Caco-2 (cell line): ENCODE measurements at regions not wholly inside any gene's neighbourhood (a gene's known extent, or its start where the extent isn't known, plus 50 kb on each side); places are given as distances from the start of the nearest gene placed in this dataset.

Experiments used
- BruUV-seq: library from RNA; stranded (reverse); fragments of 400-500 nt; replicated peaks from 2 replicates; lab custom pipeline; 2021; lab: Mats Ljungman, UMichigan
- CTCF ChIA-PET: fragments of 300-600 bp; sonication (Branson Sonifier 250); formaldehyde crosslinking; loops from one replicate; lab custom pipeline; 2022; ENCODE audit warnings: antibody characterized with exemption; lab: Charles Lee
- POLR2A ChIA-PET: fragments of 300-600 bp; sonication (Branson Sonifier 250); formaldehyde crosslinking; loops from one replicate; lab custom pipeline; 2022; ENCODE audit warnings: antibody characterized with exemption; lab: Charles Lee
- DNase-seq, 2 experiments: peaks; one replicate each; pipeline versions ENCODE4 v3.0.0 to v3.0.0-alpha.2; 2020 to 2022
- H3K27me3 ChIP-seq: replicated peaks from 2 replicates; pipeline ENCODE4 v1.6.0; 2011; ENCODE audit warnings: low read length; ENCODE audit not compliant: control insufficient read depth, insufficient read depth
- H3K36me3 ChIP-seq: 2 replicates; pipeline ENCODE4 v1.5.1; 2011; ENCODE audit warnings: low read length; ENCODE audit not compliant: control insufficient read depth, insufficient read depth
- H3K4me1 ChIP-seq: fragments of 250-450 bp; sonication (Bioruptor Pico); 2 replicates; pipeline ENCODE4 v1.5.1; 2020; ENCODE audit warnings: mild to moderate bottlenecking
- H3K4me3 ChIP-seq: 2 replicates; pipeline ENCODE4 v1.5.1; 2011; ENCODE audit warnings: low read depth, mild to moderate bottlenecking, control low read depth, low read length
- H3K9me3 ChIP-seq: fragments of 250-450 bp; sonication (Bioruptor Pico); 2 replicates; pipeline ENCODE4 v1.5.1; 2020; ENCODE audit warnings: mild to moderate bottlenecking, moderate library complexity
- H3K27ac Mint-ChIP-seq: one replicate; pipeline ENCODE4 v1.8.0; 2022; ENCODE audit warnings: mixed read lengths; ENCODE audit not compliant: unreplicated experiment
- H3K27me3 Mint-ChIP-seq: one replicate; pipeline ENCODE4 v1.8.0; 2022; ENCODE audit warnings: mixed read lengths; ENCODE audit not compliant: insufficient read depth, unreplicated experiment
- H3K36me3 Mint-ChIP-seq: one replicate; pipeline ENCODE4 v1.8.0; 2022; ENCODE audit warnings: mild to moderate bottlenecking, mixed read lengths; ENCODE audit not compliant: insufficient read depth, unreplicated experiment
- H3K4me1 Mint-ChIP-seq: one replicate; pipeline ENCODE4 v1.8.0; 2022; ENCODE audit warnings: low read depth, mixed read lengths; ENCODE audit not compliant: unreplicated experiment
- H3K4me3 Mint-ChIP-seq: one replicate; pipeline ENCODE4 v1.8.0; 2022; ENCODE audit warnings: mild to moderate bottlenecking, moderate library complexity, mixed read lengths; ENCODE audit not compliant: unreplicated experiment
- H3K9me3 Mint-ChIP-seq: one replicate; pipeline ENCODE4 v1.8.0; 2022; ENCODE audit warnings: mixed read lengths; ENCODE audit not compliant: unreplicated experiment
- intact Hi-C: fragments of 100-400 bp; cut with micrococcal nuclease; formaldehyde crosslinking; loops from one replicate; pipeline ENCODE4 v1.10.0; 2022; ENCODE audit not compliant: unreplicated experiment
- TF ChIP-seq, protein P1 (sequence below), 2 experiments: fragments of 200-600 bp in 1 of 2; IDR thresholded peaks; 1 replicate in 1 of 2; 2 replicates in 1 of 2; pipeline versions ENCODE4 v1.5.1 to v1.8.0; 2011 to 2022; ENCODE audit warnings: antibody characterized with exemption in 1 of 2, control low read depth in 1 of 2, inconsistent platforms in 1 of 2, low read depth in 1 of 2, low read length in 1 of 2, mild to moderate bottlenecking in 1 of 2, moderate library complexity in 1 of 2; ENCODE audit not compliant: insufficient read depth in 1 of 2, severe bottlenecking in 1 of 2, unreplicated experiment in 1 of 2

DNA sequence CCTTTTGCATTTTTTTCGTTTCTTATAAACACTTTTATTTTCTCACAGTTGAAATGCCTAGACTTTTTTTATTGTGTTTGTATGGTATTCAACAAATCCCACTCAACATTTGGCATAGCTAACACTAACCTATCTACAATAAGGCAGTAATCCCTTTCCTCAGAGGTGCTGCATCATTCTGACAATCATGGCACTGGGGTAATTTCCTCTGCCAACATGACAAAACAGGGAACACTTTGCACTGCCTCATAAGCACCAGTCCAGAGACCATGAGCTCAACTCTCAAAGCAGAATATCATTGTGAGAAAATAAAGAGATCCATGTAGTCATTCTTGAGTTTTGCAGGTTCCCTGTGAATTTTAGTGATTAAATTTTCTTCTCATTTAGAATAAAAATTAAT is 183.8 kb upstream of the INTU start:
- Mint-ChIP-seq H3K36me3 (no peaks in the 10 kb centered on the region), H3K4me3 (no peak overlapping the region), H3K27me3 (peaks cover 3% of the 10 kb centered on the region), H3K27ac (no peak overlapping the region), H3K4me1 (no peaks in the 10 kb centered on the region), H3K9me3 (no peaks in the 10 kb centered on the region)
- ChIA-PET POLR2A (no interaction called here), CTCF (no interaction called here)
- TF ChIP-seq, protein P1, sequence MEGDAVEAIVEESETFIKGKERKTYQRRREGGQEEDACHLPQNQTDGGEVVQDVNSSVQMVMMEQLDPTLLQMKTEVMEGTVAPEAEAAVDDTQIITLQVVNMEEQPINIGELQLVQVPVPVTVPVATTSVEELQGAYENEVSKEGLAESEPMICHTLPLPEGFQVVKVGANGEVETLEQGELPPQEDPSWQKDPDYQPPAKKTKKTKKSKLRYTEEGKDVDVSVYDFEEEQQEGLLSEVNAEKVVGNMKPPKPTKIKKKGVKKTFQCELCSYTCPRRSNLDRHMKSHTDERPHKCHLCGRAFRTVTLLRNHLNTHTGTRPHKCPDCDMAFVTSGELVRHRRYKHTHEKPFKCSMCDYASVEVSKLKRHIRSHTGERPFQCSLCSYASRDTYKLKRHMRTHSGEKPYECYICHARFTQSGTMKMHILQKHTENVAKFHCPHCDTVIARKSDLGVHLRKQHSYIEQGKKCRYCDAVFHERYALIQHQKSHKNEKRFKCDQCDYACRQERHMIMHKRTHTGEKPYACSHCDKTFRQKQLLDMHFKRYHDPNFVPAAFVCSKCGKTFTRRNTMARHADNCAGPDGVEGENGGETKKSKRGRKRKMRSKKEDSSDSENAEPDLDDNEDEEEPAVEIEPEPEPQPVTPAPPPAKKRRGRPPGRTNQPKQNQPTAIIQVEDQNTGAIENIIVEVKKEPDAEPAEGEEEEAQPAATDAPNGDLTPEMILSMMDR (IDR thresholded peaks at IDR 0.05; ENCODE audit: insufficient read depth in 1 of 2, low read depth in 1 of 2, low read length in 1 of 2, severe bottlenecking in 1 of 2, unreplicated experiment in 1 of 2) = no peak
- Histone ChIP-seq H3K4me1 (no peaks in the 10 kb centered on the region), H3K9me3 (no peaks in the 10 kb centered on the region), H3K36me3 (no peaks in the 10 kb centered on the region), H3K27me3 (no peaks in the 10 kb centered on the region), H3K4me3 (no peak overlapping the region)
- intact Hi-C loops = no loop called here
- no peak for DNase-seq
- BruUV-seq = no TSS peak

DNA sequence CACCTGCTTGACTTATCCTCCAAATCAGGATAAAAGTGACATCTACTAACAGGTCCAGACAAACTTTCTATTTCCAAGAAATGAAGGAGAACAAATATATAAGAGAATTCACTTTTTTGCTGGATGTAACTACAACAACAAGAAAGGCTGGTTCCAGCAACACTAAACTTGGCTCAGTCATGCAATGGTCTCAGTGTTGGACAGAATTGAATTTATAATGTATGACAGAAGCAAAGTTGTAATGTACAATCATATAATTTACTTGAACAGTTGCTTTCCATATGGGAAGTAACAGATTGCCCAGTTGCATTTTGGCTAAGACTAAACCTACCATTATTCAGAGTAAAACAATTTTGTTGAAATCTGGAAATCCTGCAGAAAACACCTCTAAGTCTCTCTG is 183.3 kb upstream of the INTU start:
- Mint-ChIP-seq H3K27ac (no peak overlapping the region), H3K4me1 (no peaks in the 10 kb centered on the region), H3K9me3 (no peaks in the 10 kb centered on the region), H3K27me3 (peaks cover 3% of the 10 kb centered on the region), H3K36me3 (no peaks in the 10 kb centered on the region), H3K4me3 (no peak overlapping the region)
- TF ChIP-seq, protein P1 (IDR thresholded peaks at IDR 0.05; ENCODE audit: insufficient read depth in 1 of 2, low read depth in 1 of 2, low read length in 1 of 2, severe bottlenecking in 1 of 2, unreplicated experiment in 1 of 2) = no peak
- no peaks in the 10 kb centered on the region for H3K27me3 ChIP-seq
- intact Hi-C loops = no loop called here
- no peaks in the 10 kb centered on the region for H3K9me3 ChIP-seq
- CTCF ChIA-PET = no interaction called here
- POLR2A ChIA-PET = no interaction called here
- H3K4me1 ChIP-seq = no peaks in the 10 kb centered on the region
- BruUV-seq = no TSS peak
- no peak overlapping the region for H3K4me3 ChIP-seq
- H3K36me3 ChIP-seq = no peaks in the 10 kb centered on the region
- no peak for DNase-seq

DNA sequence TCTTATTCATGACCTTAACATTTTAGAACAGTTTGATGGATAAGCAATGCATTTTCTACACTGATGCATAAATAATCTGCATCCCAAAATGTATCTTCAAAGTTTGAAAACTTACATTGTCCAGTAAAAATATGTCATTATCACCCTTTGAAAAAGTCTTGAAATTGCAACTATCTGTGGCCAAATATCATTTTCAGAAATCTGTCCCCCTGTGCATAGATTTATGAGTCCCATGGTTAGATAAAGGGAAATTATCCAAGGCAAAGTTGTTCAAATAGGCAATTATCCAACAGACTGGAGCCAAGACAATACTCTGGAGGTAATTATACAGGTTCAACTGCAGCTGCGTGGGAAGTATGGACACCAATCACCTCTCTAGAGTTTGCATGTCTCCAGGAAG is 182.5 kb upstream of the INTU start:
- H3K4me3 ChIP-seq = no peak overlapping the region
- TF ChIP-seq, protein P1 (IDR thresholded peaks at IDR 0.05; ENCODE audit: insufficient read depth in 1 of 2, low read depth in 1 of 2, low read length in 1 of 2, severe bottlenecking in 1 of 2, unreplicated experiment in 1 of 2) = no peak
- ChIA-PET POLR2A (no interaction called here), CTCF (no interaction called here)
- no peak for DNase-seq
- no peaks in the 10 kb centered on the region for H3K9me3 Mint-ChIP-seq
- no peaks in the 10 kb centered on the region for H3K9me3 ChIP-seq
- BruUV-seq = no TSS peak
- H3K4me1 ChIP-seq = no peaks in the 10 kb centered on the region
- intact Hi-C loops = no loop called here
- H3K27ac Mint-ChIP-seq = no peak overlapping the region
- H3K36me3 ChIP-seq = no peaks in the 10 kb centered on the region
- no peaks in the 10 kb centered on the region for H3K36me3 Mint-ChIP-seq
- no peaks in the 10 kb centered on the region for H3K4me1 Mint-ChIP-seq
- H3K27me3 Mint-ChIP-seq = peaks cover 3% of the 10 kb centered on the region
- no peak overlapping the region for H3K4me3 Mint-ChIP-seq
- no peaks in the 10 kb centered on the region for H3K27me3 ChIP-seq
